B cell (primary cell): ENCODE measurements at regions not wholly inside any gene's neighbourhood (a gene's known extent, or its start where the extent isn't known, plus 50 kb on each side); places are given as distances from the start of the nearest gene placed in this dataset.

Experiments
- ATAC-seq: fragments of 200-7000 bp; cut with Tn5 transposase; one replicate; pipeline ENCODE4 v1.10.0; 2021; ENCODE audit warnings: low read depth, mild to moderate bottlenecking, moderate number of reproducible peaks, moderate library complexity
- CTCF ChIA-PET: fragments of 350-600 bp; sonication (Branson Sonifier 250); formaldehyde crosslinking; loops from one replicate; lab custom pipeline; 2021; ENCODE audit warnings: antibody characterized with exemption, inconsistent platforms; lab: Charles Lee
- POLR2A ChIA-PET: fragments of 350-600 bp; sonication (Branson Sonifier 250); formaldehyde crosslinking; loops from one replicate; lab custom pipeline; 2021; ENCODE audit warnings: antibody characterized with exemption; lab: Charles Lee
- DNase-seq: peaks from one replicate; pipeline ENCODE4 v3.0.0; 2013
- H2AFZ ChIP-seq: 2 replicates; pipeline ENCODE4 v1.6.1; 2012; ENCODE audit warnings: mild to moderate bottlenecking, low read depth, low read length; ENCODE audit not compliant: insufficient read depth, poor library complexity, severe bottlenecking
- H3K27ac ChIP-seq, 2 donors: 1 replicate in 1 of 2; 2 replicates in 1 of 2; pipeline ENCODE4 v1.5.1; 2012 to 2013; ENCODE audit warnings: low read length in 2 of 2, mild to moderate bottlenecking in 2 of 2, moderate library complexity in 1 of 2
- H3K27me3 ChIP-seq, 4 experiments: fragments of 200-600 bp in 1 of 4; sonication (generic) in 1 of 4; replicated peaks in 1 of 4; 1 replicate in 2 of 4; 2 replicates in 2 of 4; pipeline versions ENCODE4 v1.6.1 to v1.7.0; 2013 to 2016; ENCODE audit warnings: low read length in 3 of 4, mild to moderate bottlenecking in 2 of 4, mixed read lengths in 1 of 4, moderate library complexity in 1 of 4; ENCODE audit not compliant: insufficient read depth in 4 of 4, control insufficient read depth in 3 of 4; ENCODE audit errors: control extremely low read depth in 1 of 4
- H3K36me3 ChIP-seq, 2 experiments: replicated peaks in 1 of 2; 1 replicate in 1 of 2; 2 replicates in 1 of 2; pipeline versions ENCODE4 v1.6.1 to v1.7.1; 2013; ENCODE audit warnings: low read length in 1 of 2; ENCODE audit not compliant: insufficient read depth in 2 of 2, control insufficient read depth in 1 of 2; ENCODE audit errors: control extremely low read depth in 1 of 2, extremely low read depth in 1 of 2
- H3K4me1 ChIP-seq, 2 donors: fragments of 200-600 bp in 1 of 2; sonication (generic) in 1 of 2; 1 replicate in 1 of 2; 2 replicates in 1 of 2; pipeline versions ENCODE4 v1.5.1 to v1.6.1; 2013 to 2017; ENCODE audit warnings: low read length in 2 of 2; ENCODE audit not compliant: control insufficient read depth in 2 of 2, insufficient read depth in 2 of 2
- H3K4me2 ChIP-seq: replicated peaks from 2 replicates; pipeline ENCODE3; 2012; ENCODE audit warnings: mild to moderate bottlenecking, low read depth, low read length; ENCODE audit not compliant: poor library complexity, severe bottlenecking
- H3K4me3 ChIP-seq, 5 experiments: fragments of 200-600 bp in 1 of 5; sonication (generic) in 1 of 5; 1 replicate in 3 of 5; 2 replicates in 2 of 5; pipeline versions ENCODE4 v1.5.1 to v1.7.0; 2011 to 2016; ENCODE audit warnings: low read length in 4 of 5, mild to moderate bottlenecking in 4 of 5, low read depth in 2 of 5, control low read depth in 1 of 5, moderate library complexity in 1 of 5; ENCODE audit not compliant: insufficient read depth in 1 of 5; ENCODE audit errors: control extremely low read depth in 1 of 5, extremely low read depth in 1 of 5
- H3K79me2 ChIP-seq: fragments of 200-600 bp; sonication (generic); one replicate; pipeline ENCODE4 v1.6.0; 2016; ENCODE audit warnings: low read length; ENCODE audit not compliant: control insufficient read depth, insufficient read depth
- H3K9ac ChIP-seq: fragments of 200-600 bp; sonication (generic); 2 replicates; pipeline ENCODE4 v1.6.1; 2017; ENCODE audit warnings: mild to moderate bottlenecking, low read length, moderate library complexity
- H3K9me3 ChIP-seq, 3 donors: one replicate each; pipeline versions ENCODE4 v1.6.1 to v1.7.1; 2013; ENCODE audit warnings: low read length in 2 of 3; ENCODE audit not compliant: control insufficient read depth in 2 of 3, insufficient read depth in 1 of 3; ENCODE audit errors: control extremely low read depth in 1 of 3
- H4K20me1 ChIP-seq: 2 replicates; pipeline ENCODE4 v1.6.0; 2012; ENCODE audit warnings: mild to moderate bottlenecking, low read length; ENCODE audit not compliant: insufficient read depth, control insufficient read depth, poor library complexity, severe bottlenecking
- H3K27ac Mint-ChIP-seq: one replicate; pipeline ENCODE4 v1.8.0; 2021; ENCODE audit warnings: mixed read lengths
- H3K27me3 Mint-ChIP-seq: one replicate; pipeline ENCODE4 v1.8.0; 2021; ENCODE audit warnings: mixed read lengths
- H3K4me1 Mint-ChIP-seq: one replicate; pipeline ENCODE4 v1.8.0; 2021; ENCODE audit warnings: mixed read lengths
- H3K4me3 Mint-ChIP-seq: one replicate; pipeline ENCODE4 v1.8.0; 2021; ENCODE audit warnings: mixed read lengths
- H3K9me3 Mint-ChIP-seq: one replicate; pipeline ENCODE4 v1.8.0; 2022; ENCODE audit warnings: mixed read lengths; ENCODE audit not compliant: insufficient read depth
- EZH2 ChIP-seq: IDR thresholded peaks from 2 replicates; pipeline ENCODE4 v1.6.1; 2012; ENCODE audit warnings: borderline replicate concordance, low read depth, mild to moderate bottlenecking, moderate library complexity, low read length; ENCODE audit not compliant: insufficient read depth, poor library complexity, severe bottlenecking
- WGBS: methylation state at CpG from one replicate; pipeline ENCODE4 v1.1.5; 2013; ENCODE audit warnings: missing lambda C conversion rate; ENCODE audit not compliant: insufficient coverage; 5-methylcytosine and 5-hydroxymethylcytosine counted together
- intact Hi-C: fragments of 100-400 bp; cut with micrococcal nuclease; formaldehyde crosslinking; loops from one replicate; pipeline ENCODE4 v1.10.0; 2022
- TF ChIP-seq, protein P1 (sequence below): fragments of 200-600 bp; IDR thresholded peaks from one replicate; pipeline ENCODE4 v1.8.0; 2022; ENCODE audit warnings: antibody characterized with exemption, mild to moderate bottlenecking

GRCh38 chr7:96629884-96630283 lies 79.8 kb downstream of the SEM1 start:
- Mint-ChIP-seq H3K4me1 (no peaks in the 10 kb centered on the region), H3K27ac (no peak overlapping the region), H3K27me3 (no peaks in the 10 kb centered on the region), H3K9me3 (peaks cover 4% of the 10 kb centered on the region), H3K4me3 (no peak overlapping the region)
- Histone ChIP-seq H3K4me2 (no peak overlapping the region), H3K79me2 (no peaks in the 10 kb centered on the region), H3K4me1 (no peaks in the 10 kb centered on the region), H2AFZ (no peak overlapping the region), H3K27ac (no peak overlapping the region), H4K20me1 (no peaks in the 10 kb centered on the region), H3K36me3 (no peaks in the 10 kb centered on the region), H3K9me3 (peaks cover 0 to 9% (median 0%) of the 10 kb centered on the region in 3 donors), H3K9ac (no peak overlapping the region), H3K4me3 (no peak overlapping the region), H3K27me3 (peaks cover 0 to 5% (median 0%) of the 10 kb centered on the region in 4 experiments)
- ChIA-PET CTCF (no interaction called here), POLR2A (no interaction called here)
- no peak for ATAC-seq
- WGBS = 83% methylated on average over 2 of the region's 2 CpGs
- no peak for DNase-seq
- TF ChIP-seq, protein P1, sequence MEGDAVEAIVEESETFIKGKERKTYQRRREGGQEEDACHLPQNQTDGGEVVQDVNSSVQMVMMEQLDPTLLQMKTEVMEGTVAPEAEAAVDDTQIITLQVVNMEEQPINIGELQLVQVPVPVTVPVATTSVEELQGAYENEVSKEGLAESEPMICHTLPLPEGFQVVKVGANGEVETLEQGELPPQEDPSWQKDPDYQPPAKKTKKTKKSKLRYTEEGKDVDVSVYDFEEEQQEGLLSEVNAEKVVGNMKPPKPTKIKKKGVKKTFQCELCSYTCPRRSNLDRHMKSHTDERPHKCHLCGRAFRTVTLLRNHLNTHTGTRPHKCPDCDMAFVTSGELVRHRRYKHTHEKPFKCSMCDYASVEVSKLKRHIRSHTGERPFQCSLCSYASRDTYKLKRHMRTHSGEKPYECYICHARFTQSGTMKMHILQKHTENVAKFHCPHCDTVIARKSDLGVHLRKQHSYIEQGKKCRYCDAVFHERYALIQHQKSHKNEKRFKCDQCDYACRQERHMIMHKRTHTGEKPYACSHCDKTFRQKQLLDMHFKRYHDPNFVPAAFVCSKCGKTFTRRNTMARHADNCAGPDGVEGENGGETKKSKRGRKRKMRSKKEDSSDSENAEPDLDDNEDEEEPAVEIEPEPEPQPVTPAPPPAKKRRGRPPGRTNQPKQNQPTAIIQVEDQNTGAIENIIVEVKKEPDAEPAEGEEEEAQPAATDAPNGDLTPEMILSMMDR = no peak
- TF ChIP-seq EZH2 = no peak
- intact Hi-C loops = no loop called here

DNA sequence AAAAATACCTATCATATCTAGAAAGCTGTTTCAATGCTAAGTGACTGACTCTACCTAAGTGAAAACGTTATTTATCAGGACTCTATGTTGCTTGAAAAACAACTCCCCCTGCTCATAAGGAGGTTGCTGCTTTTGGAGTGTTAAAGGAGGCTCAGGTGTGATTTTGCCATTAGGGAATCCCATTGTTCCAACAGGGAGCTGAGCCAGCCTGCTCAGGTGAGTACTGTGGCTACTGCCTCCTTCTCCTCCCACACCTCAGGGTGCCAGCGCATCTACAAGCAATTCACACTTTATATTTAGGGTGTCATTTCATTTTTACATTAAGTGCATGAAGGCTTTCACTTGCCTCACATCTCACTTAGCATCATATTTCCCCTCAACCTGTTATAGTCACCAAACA lies 84.7 kb downstream of the SEM1 start:
- no peak overlapping the region for H3K4me3 Mint-ChIP-seq

More for the DNA sequence above, 84.7 kb downstream of the SEM1 start:
- Mint-ChIP-seq H3K27me3 (no peaks in the 10 kb centered on the region), H3K27ac (no peak overlapping the region), H3K9me3 (peaks cover 4% of the 10 kb centered on the region), H3K4me1 (no peaks in the 10 kb centered on the region)
- no peak overlapping the region for H3K27ac ChIP-seq
- DNase-seq (no peak), ATAC-seq (no peak)
- intact Hi-C loops = no loop called here
- no peaks in the 10 kb centered on the region for H3K27me3 ChIP-seq
- no peak overlapping the region for H3K9ac ChIP-seq
- H3K36me3 ChIP-seq = no peaks in the 10 kb centered on the region
- TF ChIP-seq, protein P1 = no peak
- no peak for TF ChIP-seq EZH2
- no peaks in the 10 kb centered on the region for H3K4me1 ChIP-seq
- no peaks in the 10 kb centered on the region for H3K79me2 ChIP-seq
- POLR2A ChIA-PET = no interaction called here
- H2AFZ ChIP-seq = no peak overlapping the region
- no CpG with 5 or more reads among the region's 2 CpGs for WGBS
- H4K20me1 ChIP-seq = no peaks in the 10 kb centered on the region
- no peak overlapping the region for H3K4me2 ChIP-seq
- no peak overlapping the region for H3K4me3 ChIP-seq
- H3K9me3 ChIP-seq = peaks cover 0 to 8% (median 0%) of the 10 kb centered on the region in 3 donors
- CTCF ChIA-PET = no interaction called here
